Loucy (cell line): ENCODE measurements at regions not wholly inside any gene's neighbourhood (a gene's known extent, or its start where the extent isn't known, plus 50 kb on each side); places are given as distances from the start of the nearest gene placed in this dataset.

Source experiments
- H2AFZ ChIP-seq: fragments of 200-600 bp; sonication (generic); 2 replicates; pipeline ENCODE4 v1.6.0; 2016; ENCODE audit warnings: antibody characterized with exemption, mild to moderate bottlenecking, low read length, moderate library complexity
- H3F3A ChIP-seq: fragments of 200-600 bp; 2 replicates; pipeline ENCODE4 v1.6.0; 2016; ENCODE audit warnings: antibody characterized with exemption, low read depth, mild to moderate bottlenecking
- H3K27me3 ChIP-seq: fragments of 200-600 bp; sonication (generic); 2 replicates; pipeline ENCODE4 v1.6.1; 2014; ENCODE audit warnings: low read length, mild to moderate bottlenecking; ENCODE audit not compliant: insufficient read depth, poor library complexity, severe bottlenecking
- H3K36me3 ChIP-seq: fragments of 200-600 bp; sonication (generic); 2 replicates; pipeline ENCODE4 v1.6.1; 2016; ENCODE audit warnings: low read length; ENCODE audit not compliant: insufficient read depth
- H3K4me1 ChIP-seq: fragments of 200-600 bp; sonication (generic); 2 replicates; pipeline ENCODE4 v1.5.1; 2014; ENCODE audit warnings: low read length, mild to moderate bottlenecking; ENCODE audit not compliant: insufficient read depth, poor library complexity, severe bottlenecking
- H3K4me2 ChIP-seq: fragments of 200-600 bp; sonication (generic); 2 replicates; pipeline ENCODE4 v1.6.0; 2014; ENCODE audit warnings: antibody characterized with exemption, low read length, low read depth, mild to moderate bottlenecking; ENCODE audit not compliant: poor library complexity, severe bottlenecking
- H3K4me3 ChIP-seq: fragments of 200-600 bp; sonication (generic); 2 replicates; pipeline ENCODE4 v1.5.1; 2014; ENCODE audit warnings: low read length, mild to moderate bottlenecking, mixed read lengths; ENCODE audit not compliant: poor library complexity, severe bottlenecking
- H3K79me2 ChIP-seq: fragments of 200-600 bp; sonication (generic); 2 replicates; pipeline ENCODE4 v1.6.1; 2014; ENCODE audit warnings: low read length; ENCODE audit not compliant: insufficient read depth
- H3K9ac ChIP-seq: fragments of 200-600 bp; sonication (generic); 2 replicates; pipeline ENCODE4 v1.6.0; 2014; ENCODE audit warnings: mild to moderate bottlenecking, low read depth, low read length, moderate library complexity; ENCODE audit not compliant: poor library complexity, severe bottlenecking
- H3K9me2 ChIP-seq: fragments of 200-600 bp; sonication (generic); replicated peaks from 2 replicates; pipeline ENCODE4 v1.6.1; 2016; ENCODE audit warnings: low read depth, low read length, mixed read lengths
- H3K9me3 ChIP-seq: fragments of 200-600 bp; sonication (generic); 2 replicates; pipeline ENCODE4 v1.6.1; 2014; ENCODE audit warnings: mild to moderate bottlenecking, antibody characterized with exemption, low read length, low read depth; ENCODE audit not compliant: insufficient read depth
- H4K20me1 ChIP-seq: fragments of 200-600 bp; sonication (generic); 2 replicates; pipeline ENCODE4 v1.6.0; 2014; ENCODE audit warnings: antibody characterized with exemption, low read length, mild to moderate bottlenecking; ENCODE audit not compliant: insufficient read depth, poor library complexity, severe bottlenecking
- EZH2phosphoT487 ChIP-seq: fragments of 200-600 bp; IDR thresholded peaks from 2 replicates; pipeline ENCODE4 v1.6.1; 2018; ENCODE audit warnings: antibody characterized with exemption, mild to moderate bottlenecking, moderate library complexity, borderline replicate concordance
- TF ChIP-seq, protein P1 (sequence below): fragments of 200-600 bp; sonication (generic); conservative IDR thresholded peaks from 2 replicates; pipeline ENCODE4 v1.5.1; 2014; ENCODE audit warnings: mild to moderate bottlenecking, antibody characterized with exemption, low read length

DNA sequence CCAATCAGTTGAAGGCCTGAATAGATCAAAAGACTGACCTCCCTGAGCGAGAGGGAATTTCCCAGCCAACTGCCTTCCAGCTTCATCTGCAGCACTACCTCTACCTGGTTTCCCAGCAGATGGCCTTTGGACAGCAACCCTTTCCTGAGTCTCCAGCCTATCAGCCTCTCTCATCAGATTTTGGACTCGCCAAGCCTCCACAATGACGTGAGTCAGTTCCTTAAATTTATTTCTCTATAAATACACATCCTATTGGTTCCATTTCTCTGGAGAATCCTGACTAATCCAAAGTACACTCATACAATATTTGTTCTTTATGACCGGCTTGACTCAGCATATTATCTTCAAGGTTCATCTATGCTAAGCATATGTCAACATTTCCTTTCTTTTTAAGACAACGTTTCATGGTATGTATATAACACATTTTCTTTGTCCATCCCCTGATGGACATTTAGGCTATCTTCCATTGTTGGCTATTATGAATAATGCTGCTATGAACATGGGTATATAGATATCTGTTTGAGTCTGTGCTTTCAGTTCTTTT, 294.6 kb downstream of the LRATD1 start:
- TF ChIP-seq, protein P1, sequence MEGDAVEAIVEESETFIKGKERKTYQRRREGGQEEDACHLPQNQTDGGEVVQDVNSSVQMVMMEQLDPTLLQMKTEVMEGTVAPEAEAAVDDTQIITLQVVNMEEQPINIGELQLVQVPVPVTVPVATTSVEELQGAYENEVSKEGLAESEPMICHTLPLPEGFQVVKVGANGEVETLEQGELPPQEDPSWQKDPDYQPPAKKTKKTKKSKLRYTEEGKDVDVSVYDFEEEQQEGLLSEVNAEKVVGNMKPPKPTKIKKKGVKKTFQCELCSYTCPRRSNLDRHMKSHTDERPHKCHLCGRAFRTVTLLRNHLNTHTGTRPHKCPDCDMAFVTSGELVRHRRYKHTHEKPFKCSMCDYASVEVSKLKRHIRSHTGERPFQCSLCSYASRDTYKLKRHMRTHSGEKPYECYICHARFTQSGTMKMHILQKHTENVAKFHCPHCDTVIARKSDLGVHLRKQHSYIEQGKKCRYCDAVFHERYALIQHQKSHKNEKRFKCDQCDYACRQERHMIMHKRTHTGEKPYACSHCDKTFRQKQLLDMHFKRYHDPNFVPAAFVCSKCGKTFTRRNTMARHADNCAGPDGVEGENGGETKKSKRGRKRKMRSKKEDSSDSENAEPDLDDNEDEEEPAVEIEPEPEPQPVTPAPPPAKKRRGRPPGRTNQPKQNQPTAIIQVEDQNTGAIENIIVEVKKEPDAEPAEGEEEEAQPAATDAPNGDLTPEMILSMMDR: no peak
- TF ChIP-seq EZH2phosphoT487: no peak
- no peak overlapping the region for H3K4me3 ChIP-seq
- H3K9ac ChIP-seq: no peak overlapping the region
- no peaks in the 10 kb centered on the region for H3K4me1 ChIP-seq
- no peak overlapping the region for H3K4me2 ChIP-seq
- no peaks in the 10 kb centered on the region for H4K20me1 ChIP-seq
- no peaks in the 10 kb centered on the region for H3K27me3 ChIP-seq
- H3K36me3 ChIP-seq: no peaks in the 10 kb centered on the region
- H3K9me2 ChIP-seq: no peaks in the 10 kb centered on the region
- H2AFZ ChIP-seq: no peak overlapping the region
- no peaks in the 10 kb centered on the region for H3K9me3 ChIP-seq
- no peaks in the 10 kb centered on the region for H3F3A ChIP-seq
- H3K79me2 ChIP-seq: no peaks in the 10 kb centered on the region

GRCh38 chr2:14928056-14928455, 295.5 kb downstream of the LRATD1 start:
- Histone ChIP-seq H4K20me1 (no peaks in the 10 kb centered on the region), H3K9me3 (no peaks in the 10 kb centered on the region), H3K4me1 (no peaks in the 10 kb centered on the region), H3K9me2 (no peaks in the 10 kb centered on the region), H3K4me2 (no peak overlapping the region), H3K4me3 (no peak overlapping the region), H3K79me2 (no peaks in the 10 kb centered on the region), H3K36me3 (no peaks in the 10 kb centered on the region), H3K9ac (no peak overlapping the region), H3F3A (no peaks in the 10 kb centered on the region), H2AFZ (no peak overlapping the region), H3K27me3 (no peaks in the 10 kb centered on the region)
- TF ChIP-seq EZH2phosphoT487: no peak
- TF ChIP-seq, protein P1: no peak

- Histone ChIP-seq H3K9me2 (no peaks in the 10 kb centered on the region), H3K9me3 (no peaks in the 10 kb centered on the region), H3K27me3 (no peaks in the 10 kb centered on the region), H3K4me2 (no peak overlapping the region), H3K9ac (no peak overlapping the region), H3K79me2 (no peaks in the 10 kb centered on the region), H4K20me1 (no peaks in the 10 kb centered on the region), H3K36me3 (no peaks in the 10 kb centered on the region), H3F3A (no peaks in the 10 kb centered on the region), H2AFZ (no peak overlapping the region), H3K4me3 (no peak overlapping the region), H3K4me1 (no peaks in the 10 kb centered on the region)
- TF ChIP-seq EZH2phosphoT487: no peak
- TF ChIP-seq, protein P1: no peak
Measured at GRCh38 chr2:14930441-14930840, 297.9 kb downstream of the LRATD1 start.
